HEK293T (cell line): ENCODE measurements at regions not wholly inside any gene's neighbourhood (a gene's known extent, or its start where the extent isn't known, plus 50 kb on each side); places are given as distances from the start of the nearest gene placed in this dataset.

Experiments used
- ARNT ChIP-seq: fragments of 450-650 bp; IDR thresholded peaks from 2 replicates; pipeline ENCODE4 v1.6.1; 2017; ENCODE audit warnings: mild to moderate bottlenecking
- BHLHE40 ChIP-seq: fragments of 450-650 bp; IDR thresholded peaks from 2 replicates; pipeline ENCODE4 v1.6.1; 2016; ENCODE audit warnings: mild to moderate bottlenecking, moderate library complexity, borderline replicate concordance
- ELF4 ChIP-seq: fragments of 450-650 bp; IDR thresholded peaks from 2 replicates; pipeline ENCODE4 v1.6.1; 2017; ENCODE audit warnings: antibody characterized with exemption
- FOXM1 ChIP-seq: fragments of 450-650 bp; IDR thresholded peaks from 2 replicates; pipeline ENCODE4 v1.6.1; 2017; ENCODE audit warnings: mild to moderate bottlenecking, borderline replicate concordance

DNA sequence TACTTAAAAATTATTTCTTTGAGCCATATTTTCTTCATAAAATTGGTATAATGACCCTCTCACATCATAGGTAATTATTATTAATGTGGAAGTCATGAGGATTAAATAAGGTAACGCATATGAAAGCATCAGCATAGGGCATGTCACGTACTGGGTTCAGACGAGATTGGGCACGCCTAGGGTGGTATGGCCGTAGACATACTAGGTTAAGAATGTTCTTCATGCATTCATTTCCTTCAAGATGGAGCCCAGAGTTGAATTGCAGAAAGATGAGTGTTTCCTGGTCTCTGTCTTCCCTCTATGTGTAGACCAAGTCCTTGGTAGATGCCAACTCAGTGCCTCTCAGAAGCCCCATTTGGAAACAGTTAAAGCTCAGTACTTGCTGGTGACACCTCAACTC is 174.1 kb upstream of the CLINT1 start:
- TF ChIP-seq ELF4 = no peak
- no peak for TF ChIP-seq BHLHE40
- no peak for TF ChIP-seq FOXM1
- TF ChIP-seq ARNT = no peak
